Endothelial cell of umbilical vein (primary cell): ENCODE measurements at regions not wholly inside any gene's neighbourhood (a gene's known extent, or its start where the extent isn't known, plus 50 kb on each side); places are given as distances from the start of the nearest gene placed in this dataset.

ENCODE experiments used
- BruUV-seq: library from RNA; stranded (reverse); fragments of 400-500 nt; replicated peaks from 2 replicates; lab custom pipeline; 2021; lab: Mats Ljungman, UMichigan
- CTCF ChIA-PET: fragments of 300-600, 350-600 bp; sonication (Branson Sonifier 250); formaldehyde crosslinking; loops from one replicate; lab custom pipeline; 2021; ENCODE audit warnings: antibody characterized with exemption, inconsistent platforms; lab: Charles Lee
- POLR2A ChIA-PET: fragments of 300-600, 350-600 bp; sonication (Branson Sonifier 250); formaldehyde crosslinking; loops from one replicate; lab custom pipeline; 2021; ENCODE audit warnings: antibody characterized with exemption, inconsistent platforms; lab: Charles Lee
- DNase-seq: peaks from one replicate; pipeline ENCODE4 v3.0.0-alpha.2; 2011; ENCODE audit warnings: low read depth, low spot score
- FAIRE-seq: peaks from 2 replicates; lab custom pipeline; 2011; peaks lifted over from hg19 to GRCh38; lab: Jason Lieb, UNC
- H2AFZ ChIP-seq: 2 replicates; pipeline ENCODE4 v1.6.0; 2012; ENCODE audit warnings: low read depth, low read length, control low read depth, inconsistent platforms
- H3K27ac ChIP-seq: 2 replicates; pipeline ENCODE4 v1.5.1; 2011; ENCODE audit warnings: low read depth, mild to moderate bottlenecking, control low read depth, low read length, moderate library complexity; ENCODE audit not compliant: insufficient read depth
- H3K27me3 ChIP-seq, 2 experiments: 2 replicates each; pipeline versions ENCODE4 v1.6.0 to v1.6.1; 2011; ENCODE audit warnings: low read length in 2 of 2, mixed read lengths in 1 of 2; ENCODE audit not compliant: control insufficient read depth in 2 of 2, insufficient read depth in 2 of 2
- H3K36me3 ChIP-seq, 2 experiments: 2 replicates in 1 of 2; 3 replicates in 1 of 2; pipeline ENCODE4 v1.5.1; 2011; ENCODE audit warnings: low read length in 2 of 2, mild to moderate bottlenecking in 1 of 2, moderate library complexity in 1 of 2; ENCODE audit not compliant: control insufficient read depth in 2 of 2, insufficient read depth in 2 of 2; ENCODE audit errors: extremely low read depth in 1 of 2
- H3K4me1 ChIP-seq: 3 replicates; pipeline ENCODE4 v1.5.1; 2011; ENCODE audit warnings: mild to moderate bottlenecking, low read length; ENCODE audit not compliant: control insufficient read depth, insufficient read depth; ENCODE audit errors: extremely low read depth
- H3K4me2 ChIP-seq: 2 replicates; pipeline ENCODE4 v1.6.1; 2011; ENCODE audit warnings: low read length, control low read depth, mixed read lengths; ENCODE audit not compliant: insufficient read depth
- H3K4me3 ChIP-seq, 3 experiments: fragments of 200-600 bp in 1 of 3; sonication (generic), shearing (Covaris generic) in 1 of 3; replicated peaks in 1 of 3; 2 replicates each; pipeline ENCODE4 v1.5.1; 2011 to 2016; ENCODE audit warnings: control low read depth in 3 of 3, low read length in 3 of 3, mild to moderate bottlenecking in 2 of 3, inconsistent platforms in 1 of 3, low read depth in 1 of 3, moderate library complexity in 1 of 3; ENCODE audit not compliant: insufficient read depth in 1 of 3
- H3K79me2 ChIP-seq: 2 replicates; pipeline ENCODE4 v1.6.0; 2012; ENCODE audit warnings: low read length, inconsistent platforms; ENCODE audit not compliant: control insufficient read depth, insufficient read depth
- H3K9ac ChIP-seq: replicated peaks from 2 replicates; pipeline ENCODE3; 2011; ENCODE audit warnings: low read length, control low read depth; ENCODE audit not compliant: insufficient read depth; ENCODE audit errors: extremely low read depth
- H3K9me1 ChIP-seq: replicated peaks from 3 replicates; pipeline ENCODE4 v1.6.0; 2011; ENCODE audit warnings: mild to moderate bottlenecking, low read length; ENCODE audit not compliant: control insufficient read depth, insufficient read depth; ENCODE audit errors: extremely low read depth
- H3K9me3 ChIP-seq: replicated peaks from 2 replicates; pipeline ENCODE4 v1.5.1; 2012; ENCODE audit warnings: low read length, inconsistent platforms; ENCODE audit not compliant: control insufficient read depth, insufficient read depth
- H4K20me1 ChIP-seq: replicated peaks from 2 replicates; pipeline ENCODE3; 2011; ENCODE audit warnings: mild to moderate bottlenecking, low read length; ENCODE audit not compliant: control insufficient read depth, insufficient read depth; ENCODE audit errors: extremely low read depth
- EZH2 ChIP-seq: IDR thresholded peaks from 2 replicates; pipeline ENCODE4 v1.6.1; 2012; ENCODE audit warnings: borderline replicate concordance, low read depth, mild to moderate bottlenecking, moderate library complexity, low read length, inconsistent platforms; ENCODE audit not compliant: severe bottlenecking
- FOS ChIP-seq: IDR thresholded peaks from 2 replicates; pipeline ENCODE4 v1.6.1; 2011; ENCODE audit warnings: mild to moderate bottlenecking, low read length, moderate library complexity, borderline replicate concordance; ENCODE audit not compliant: insufficient read depth
- GATA2 ChIP-seq: IDR thresholded peaks from 2 replicates; pipeline ENCODE4 v1.7.0; 2011; ENCODE audit warnings: low read depth, mild to moderate bottlenecking, moderate library complexity, mixed read lengths, low read length; ENCODE audit not compliant: insufficient read length, insufficient read depth
- MAX ChIP-seq: IDR thresholded peaks from 2 replicates; pipeline ENCODE4 v1.6.1; 2011; ENCODE audit not compliant: insufficient read depth, insufficient read length
- MYC ChIP-seq: IDR thresholded peaks from one replicate; pipeline ENCODE4 v1.6.1; 2011; ENCODE audit warnings: mild to moderate bottlenecking, low read depth, low read length
- POLR2AphosphoS5 ChIP-seq: IDR thresholded peaks from 2 replicates; pipeline ENCODE4 v1.6.1; 2012; ENCODE audit warnings: low read depth, mild to moderate bottlenecking, control low read depth, low read length, moderate library complexity; ENCODE audit not compliant: insufficient read depth
- dilution Hi-C: fragments of 300-500 bp; cut with MboI; formaldehyde crosslinking; loops from one replicate; pipeline ENCODE4 v1.15.0; 2019; ENCODE audit warnings: low sequenced_read_pairs; ENCODE audit not compliant: extremely low pct_ligation_motif_present
- intact Hi-C: fragments of 100-400 bp; cut with micrococcal nuclease; formaldehyde crosslinking; loops from one replicate; pipeline ENCODE4 v1.10.0; 2022
- TF ChIP-seq, protein P1 (sequence below), 2 donors: IDR thresholded peaks; 1 replicate in 1 of 2; 2 replicates in 1 of 2; pipeline ENCODE4 v1.5.1; 2011; ENCODE audit warnings: low read length in 2 of 2, mild to moderate bottlenecking in 2 of 2, moderate library complexity in 2 of 2, control low read depth in 1 of 2, inconsistent platforms in 1 of 2, low read depth in 1 of 2; ENCODE audit not compliant: insufficient read depth in 1 of 2; ENCODE audit errors: extremely low read depth in 1 of 2

DNA sequence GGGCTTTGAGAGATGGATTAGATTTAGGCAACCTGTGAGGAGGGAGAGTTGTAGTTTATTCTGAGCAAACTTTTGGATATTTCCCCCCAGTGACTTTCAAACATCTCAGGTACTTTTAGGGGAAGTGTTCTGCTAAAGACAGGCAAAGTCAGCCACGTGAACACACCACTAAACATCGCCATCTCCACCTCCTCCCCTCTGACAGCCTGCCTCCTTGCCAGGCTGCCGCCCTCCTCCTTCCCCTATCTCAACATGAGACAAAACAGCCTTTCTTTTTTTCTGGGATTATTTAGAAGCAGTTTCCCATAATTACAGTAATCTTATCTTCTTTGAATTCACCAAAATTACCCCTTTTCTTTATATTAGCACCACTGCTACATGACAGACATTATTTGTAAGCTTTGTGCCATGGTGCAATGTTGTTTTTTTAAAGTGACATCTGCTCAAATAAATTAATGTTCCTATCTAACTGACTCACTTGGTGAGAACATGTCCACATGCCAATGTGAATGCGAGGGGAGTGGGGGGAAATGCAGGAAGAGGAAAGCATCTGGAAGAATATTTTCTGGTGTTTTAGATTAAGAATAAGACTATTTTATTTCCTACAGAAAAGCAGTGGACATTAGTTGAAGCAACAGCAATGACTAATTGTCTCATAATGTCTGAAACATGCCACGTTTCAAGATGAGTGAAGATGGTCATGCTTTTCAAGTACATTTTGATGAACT lies 147.8 kb upstream of the ATP1B1 start:
- no peak overlapping the region for H3K4me3 ChIP-seq
- POLR2A ChIA-PET = no interaction called here
- H4K20me1 ChIP-seq = no peaks in the 10 kb centered on the region
- no peaks in the 10 kb centered on the region for H3K36me3 ChIP-seq
- H3K9me3 ChIP-seq = no peaks in the 10 kb centered on the region
- no peak overlapping the region for H3K9ac ChIP-seq
- dilution Hi-C loops = no loop called here
- TF ChIP-seq EZH2 (no peak), POLR2AphosphoS5 (no peak), MYC (no peak), GATA2 (no peak), FOS (no peak), MAX (no peak)
- TF ChIP-seq, protein P1, sequence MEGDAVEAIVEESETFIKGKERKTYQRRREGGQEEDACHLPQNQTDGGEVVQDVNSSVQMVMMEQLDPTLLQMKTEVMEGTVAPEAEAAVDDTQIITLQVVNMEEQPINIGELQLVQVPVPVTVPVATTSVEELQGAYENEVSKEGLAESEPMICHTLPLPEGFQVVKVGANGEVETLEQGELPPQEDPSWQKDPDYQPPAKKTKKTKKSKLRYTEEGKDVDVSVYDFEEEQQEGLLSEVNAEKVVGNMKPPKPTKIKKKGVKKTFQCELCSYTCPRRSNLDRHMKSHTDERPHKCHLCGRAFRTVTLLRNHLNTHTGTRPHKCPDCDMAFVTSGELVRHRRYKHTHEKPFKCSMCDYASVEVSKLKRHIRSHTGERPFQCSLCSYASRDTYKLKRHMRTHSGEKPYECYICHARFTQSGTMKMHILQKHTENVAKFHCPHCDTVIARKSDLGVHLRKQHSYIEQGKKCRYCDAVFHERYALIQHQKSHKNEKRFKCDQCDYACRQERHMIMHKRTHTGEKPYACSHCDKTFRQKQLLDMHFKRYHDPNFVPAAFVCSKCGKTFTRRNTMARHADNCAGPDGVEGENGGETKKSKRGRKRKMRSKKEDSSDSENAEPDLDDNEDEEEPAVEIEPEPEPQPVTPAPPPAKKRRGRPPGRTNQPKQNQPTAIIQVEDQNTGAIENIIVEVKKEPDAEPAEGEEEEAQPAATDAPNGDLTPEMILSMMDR (IDR thresholded peaks at IDR 0.05; ENCODE audit: extremely low read depth in 1 of 2, insufficient read depth in 1 of 2, low read depth in 1 of 2, low read length in 2 of 2) = no peak
- intact Hi-C loops = no loop called here
- CTCF ChIA-PET = no interaction called here
- peaks cover 6% of the 10 kb centered on the region for H3K4me1 ChIP-seq
- no TSS peak for BruUV-seq
- no peaks in the 10 kb centered on the region for H3K9me1 ChIP-seq
- H3K27ac ChIP-seq = no peak overlapping the region
- FAIRE-seq (no peak), DNase-seq (peak; percentile 10)
- H3K27me3 ChIP-seq = no peaks in the 10 kb centered on the region
- no peak overlapping the region for H3K4me2 ChIP-seq
- no peak overlapping the region for H2AFZ ChIP-seq
- H3K79me2 ChIP-seq = no peaks in the 10 kb centered on the region
